ENCODE measurements at regions not wholly inside any gene's neighbourhood (a gene's known extent, or its start where the extent isn't known, plus 50 kb on each side); places are given as distances from the start of the nearest gene placed in this dataset.

DNA sequence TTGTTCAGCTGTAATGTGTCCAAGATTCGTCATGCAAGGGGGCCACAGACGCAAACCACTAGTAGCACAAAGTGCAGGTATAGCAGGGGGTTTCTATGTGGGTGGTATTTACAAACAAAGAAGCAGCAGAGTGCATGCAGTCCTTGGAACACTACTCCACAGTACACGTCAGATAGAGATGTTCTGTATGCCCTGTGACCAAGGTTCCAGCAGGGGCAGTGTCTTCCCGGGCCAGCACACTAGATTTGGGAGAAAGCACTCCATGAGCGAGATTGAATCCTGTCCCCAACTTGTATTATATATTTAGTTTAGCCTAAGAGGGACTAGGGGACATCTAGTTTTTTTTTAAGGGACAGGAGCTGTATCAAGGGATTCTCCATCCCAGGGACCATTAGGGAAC lies 54.4 kb upstream of the ESX1 start:
- H3K9me3 ChIP-seq (ENCODE audit: insufficient read depth, low read length): no peaks in the 10 kb centered on the region
- TF ChIP-seq, protein P1, sequence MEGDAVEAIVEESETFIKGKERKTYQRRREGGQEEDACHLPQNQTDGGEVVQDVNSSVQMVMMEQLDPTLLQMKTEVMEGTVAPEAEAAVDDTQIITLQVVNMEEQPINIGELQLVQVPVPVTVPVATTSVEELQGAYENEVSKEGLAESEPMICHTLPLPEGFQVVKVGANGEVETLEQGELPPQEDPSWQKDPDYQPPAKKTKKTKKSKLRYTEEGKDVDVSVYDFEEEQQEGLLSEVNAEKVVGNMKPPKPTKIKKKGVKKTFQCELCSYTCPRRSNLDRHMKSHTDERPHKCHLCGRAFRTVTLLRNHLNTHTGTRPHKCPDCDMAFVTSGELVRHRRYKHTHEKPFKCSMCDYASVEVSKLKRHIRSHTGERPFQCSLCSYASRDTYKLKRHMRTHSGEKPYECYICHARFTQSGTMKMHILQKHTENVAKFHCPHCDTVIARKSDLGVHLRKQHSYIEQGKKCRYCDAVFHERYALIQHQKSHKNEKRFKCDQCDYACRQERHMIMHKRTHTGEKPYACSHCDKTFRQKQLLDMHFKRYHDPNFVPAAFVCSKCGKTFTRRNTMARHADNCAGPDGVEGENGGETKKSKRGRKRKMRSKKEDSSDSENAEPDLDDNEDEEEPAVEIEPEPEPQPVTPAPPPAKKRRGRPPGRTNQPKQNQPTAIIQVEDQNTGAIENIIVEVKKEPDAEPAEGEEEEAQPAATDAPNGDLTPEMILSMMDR (IDR thresholded peaks at IDR 0.05; ENCODE audit: low read depth, low read length): no peak
- TF ChIP-seq EZH2phosphoT487 (IDR thresholded peaks at IDR 0.05; ENCODE audit: low read depth): no peak
- H3K4me3 ChIP-seq (ENCODE audit: low read length): no peak overlapping the region
- no peak overlapping the region for H2AFZ ChIP-seq (ENCODE audit: low read depth, low read length)
- no peaks in the 10 kb centered on the region for H3K4me1 ChIP-seq (ENCODE audit: low read length)
- H3K27me3 ChIP-seq (ENCODE audit: low read depth, low read length): no peaks in the 10 kb centered on the region
- H3K27ac ChIP-seq (ENCODE audit: low read length): no peak overlapping the region
- no peaks in the 10 kb centered on the region for H4K20me1 ChIP-seq (ENCODE audit: insufficient read depth, low read length)
- H3K79me2 ChIP-seq (ENCODE audit: low read length): no peaks in the 10 kb centered on the region
- no peaks in the 10 kb centered on the region for H3K36me3 ChIP-seq (replicated peaks; ENCODE audit: low read depth, low read length)
- H3K4me2 ChIP-seq (ENCODE audit: low read length): no peak overlapping the region
- no peak overlapping the region for H3K9ac ChIP-seq (ENCODE audit: low read length)

GRCh38 chrX:104307341-104307740 lies 52.6 kb upstream of the ESX1 start:
- Histone ChIP-seq H3K27me3 (ENCODE audit: low read depth, low read length) (no peaks in the 10 kb centered on the region), H3K36me3 (replicated peaks; ENCODE audit: low read depth, low read length) (no peaks in the 10 kb centered on the region), H3K4me1 (ENCODE audit: low read length) (no peaks in the 10 kb centered on the region), H4K20me1 (ENCODE audit: insufficient read depth, low read length) (no peaks in the 10 kb centered on the region), H3K4me2 (ENCODE audit: low read length) (no peak overlapping the region), H3K27ac (ENCODE audit: low read length) (no peak overlapping the region), H3K9ac (ENCODE audit: low read length) (no peak overlapping the region), H3K9me3 (ENCODE audit: insufficient read depth, low read length) (no peaks in the 10 kb centered on the region), H3K4me3 (ENCODE audit: low read length) (no peak overlapping the region), H2AFZ (ENCODE audit: low read depth, low read length) (no peak overlapping the region), H3K79me2 (ENCODE audit: low read length) (no peaks in the 10 kb centered on the region)
- no peak for TF ChIP-seq EZH2phosphoT487 (IDR thresholded peaks at IDR 0.05; ENCODE audit: low read depth)
- TF ChIP-seq, protein P1 (IDR thresholded peaks at IDR 0.05; ENCODE audit: low read depth, low read length): no peak

DNA sequence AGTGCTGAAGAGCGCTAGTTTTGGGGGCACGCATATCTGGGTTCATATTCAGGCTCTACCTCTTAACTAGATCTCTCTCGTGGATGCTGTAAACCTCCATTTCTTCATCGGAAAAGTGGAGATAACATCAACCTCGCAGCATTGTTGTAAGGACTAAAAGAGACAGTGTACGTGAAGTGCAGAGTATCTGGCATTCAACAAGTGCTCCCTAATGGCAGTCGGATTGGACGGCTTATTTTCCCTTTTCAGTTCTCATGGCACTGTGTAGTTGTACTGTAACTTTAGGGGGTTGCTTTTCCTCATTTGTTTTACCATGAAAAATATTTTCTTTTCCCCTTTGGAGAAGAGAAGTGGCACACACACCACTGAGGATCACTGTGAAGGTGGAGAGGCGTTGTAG lies 51.4 kb upstream of the ESX1 start:
- Histone ChIP-seq H3K36me3 (replicated peaks; ENCODE audit: low read depth, low read length) (no peaks in the 10 kb centered on the region), H3K9ac (ENCODE audit: low read length) (no peak overlapping the region), H3K9me3 (ENCODE audit: insufficient read depth, low read length) (no peaks in the 10 kb centered on the region), H3K4me3 (ENCODE audit: low read length) (no peak overlapping the region), H3K27ac (ENCODE audit: low read length) (no peak overlapping the region), H2AFZ (ENCODE audit: low read depth, low read length) (no peak overlapping the region), H4K20me1 (ENCODE audit: insufficient read depth, low read length) (no peaks in the 10 kb centered on the region), H3K4me2 (ENCODE audit: low read length) (no peak overlapping the region), H3K79me2 (ENCODE audit: low read length) (no peaks in the 10 kb centered on the region), H3K27me3 (ENCODE audit: low read depth, low read length) (no peaks in the 10 kb centered on the region), H3K4me1 (ENCODE audit: low read length) (no peaks in the 10 kb centered on the region)
- TF ChIP-seq, protein P1 (IDR thresholded peaks at IDR 0.05; ENCODE audit: low read depth, low read length): no peak
- TF ChIP-seq EZH2phosphoT487 (IDR thresholded peaks at IDR 0.05; ENCODE audit: low read depth): no peak

All from OCI-LY3 (cell line).